ENCODE measurements at regions not wholly inside any gene's neighbourhood (a gene's known extent, or its start where the extent isn't known, plus 50 kb on each side); places are given as distances from the start of the nearest gene placed in this dataset.

DNA sequence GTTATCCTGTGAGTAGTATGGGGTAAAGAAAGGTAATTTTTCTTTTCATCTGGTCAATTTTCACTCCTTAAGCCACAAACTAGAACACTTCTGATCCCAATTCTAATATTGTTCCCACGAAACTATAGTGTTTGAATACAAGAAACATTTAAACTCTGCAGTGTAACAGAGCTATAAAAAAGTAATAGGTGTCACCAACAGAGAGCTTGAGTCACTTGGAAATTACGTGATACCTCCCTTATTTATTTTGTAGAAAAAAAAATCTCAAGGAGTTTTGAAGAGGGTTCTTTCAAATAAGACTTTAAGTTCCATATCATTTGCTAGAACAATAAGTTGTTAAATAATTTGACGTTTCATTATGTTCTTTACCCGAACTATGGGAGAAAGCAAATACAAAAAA lies 959.4 kb downstream of the JRKL start:
- H3F3A ChIP-seq (replicated peaks; ENCODE audit: low read depth) = no peaks in the 10 kb centered on the region
- no peak for TF ChIP-seq STAT1 (IDR thresholded peaks at IDR 0.05; ENCODE audit: unreplicated experiment)
- no peak for TF ChIP-seq POLR2AphosphoS5 (IDR thresholded peaks at IDR 0.05; ENCODE audit: low read depth)
- TF ChIP-seq, protein P1, sequence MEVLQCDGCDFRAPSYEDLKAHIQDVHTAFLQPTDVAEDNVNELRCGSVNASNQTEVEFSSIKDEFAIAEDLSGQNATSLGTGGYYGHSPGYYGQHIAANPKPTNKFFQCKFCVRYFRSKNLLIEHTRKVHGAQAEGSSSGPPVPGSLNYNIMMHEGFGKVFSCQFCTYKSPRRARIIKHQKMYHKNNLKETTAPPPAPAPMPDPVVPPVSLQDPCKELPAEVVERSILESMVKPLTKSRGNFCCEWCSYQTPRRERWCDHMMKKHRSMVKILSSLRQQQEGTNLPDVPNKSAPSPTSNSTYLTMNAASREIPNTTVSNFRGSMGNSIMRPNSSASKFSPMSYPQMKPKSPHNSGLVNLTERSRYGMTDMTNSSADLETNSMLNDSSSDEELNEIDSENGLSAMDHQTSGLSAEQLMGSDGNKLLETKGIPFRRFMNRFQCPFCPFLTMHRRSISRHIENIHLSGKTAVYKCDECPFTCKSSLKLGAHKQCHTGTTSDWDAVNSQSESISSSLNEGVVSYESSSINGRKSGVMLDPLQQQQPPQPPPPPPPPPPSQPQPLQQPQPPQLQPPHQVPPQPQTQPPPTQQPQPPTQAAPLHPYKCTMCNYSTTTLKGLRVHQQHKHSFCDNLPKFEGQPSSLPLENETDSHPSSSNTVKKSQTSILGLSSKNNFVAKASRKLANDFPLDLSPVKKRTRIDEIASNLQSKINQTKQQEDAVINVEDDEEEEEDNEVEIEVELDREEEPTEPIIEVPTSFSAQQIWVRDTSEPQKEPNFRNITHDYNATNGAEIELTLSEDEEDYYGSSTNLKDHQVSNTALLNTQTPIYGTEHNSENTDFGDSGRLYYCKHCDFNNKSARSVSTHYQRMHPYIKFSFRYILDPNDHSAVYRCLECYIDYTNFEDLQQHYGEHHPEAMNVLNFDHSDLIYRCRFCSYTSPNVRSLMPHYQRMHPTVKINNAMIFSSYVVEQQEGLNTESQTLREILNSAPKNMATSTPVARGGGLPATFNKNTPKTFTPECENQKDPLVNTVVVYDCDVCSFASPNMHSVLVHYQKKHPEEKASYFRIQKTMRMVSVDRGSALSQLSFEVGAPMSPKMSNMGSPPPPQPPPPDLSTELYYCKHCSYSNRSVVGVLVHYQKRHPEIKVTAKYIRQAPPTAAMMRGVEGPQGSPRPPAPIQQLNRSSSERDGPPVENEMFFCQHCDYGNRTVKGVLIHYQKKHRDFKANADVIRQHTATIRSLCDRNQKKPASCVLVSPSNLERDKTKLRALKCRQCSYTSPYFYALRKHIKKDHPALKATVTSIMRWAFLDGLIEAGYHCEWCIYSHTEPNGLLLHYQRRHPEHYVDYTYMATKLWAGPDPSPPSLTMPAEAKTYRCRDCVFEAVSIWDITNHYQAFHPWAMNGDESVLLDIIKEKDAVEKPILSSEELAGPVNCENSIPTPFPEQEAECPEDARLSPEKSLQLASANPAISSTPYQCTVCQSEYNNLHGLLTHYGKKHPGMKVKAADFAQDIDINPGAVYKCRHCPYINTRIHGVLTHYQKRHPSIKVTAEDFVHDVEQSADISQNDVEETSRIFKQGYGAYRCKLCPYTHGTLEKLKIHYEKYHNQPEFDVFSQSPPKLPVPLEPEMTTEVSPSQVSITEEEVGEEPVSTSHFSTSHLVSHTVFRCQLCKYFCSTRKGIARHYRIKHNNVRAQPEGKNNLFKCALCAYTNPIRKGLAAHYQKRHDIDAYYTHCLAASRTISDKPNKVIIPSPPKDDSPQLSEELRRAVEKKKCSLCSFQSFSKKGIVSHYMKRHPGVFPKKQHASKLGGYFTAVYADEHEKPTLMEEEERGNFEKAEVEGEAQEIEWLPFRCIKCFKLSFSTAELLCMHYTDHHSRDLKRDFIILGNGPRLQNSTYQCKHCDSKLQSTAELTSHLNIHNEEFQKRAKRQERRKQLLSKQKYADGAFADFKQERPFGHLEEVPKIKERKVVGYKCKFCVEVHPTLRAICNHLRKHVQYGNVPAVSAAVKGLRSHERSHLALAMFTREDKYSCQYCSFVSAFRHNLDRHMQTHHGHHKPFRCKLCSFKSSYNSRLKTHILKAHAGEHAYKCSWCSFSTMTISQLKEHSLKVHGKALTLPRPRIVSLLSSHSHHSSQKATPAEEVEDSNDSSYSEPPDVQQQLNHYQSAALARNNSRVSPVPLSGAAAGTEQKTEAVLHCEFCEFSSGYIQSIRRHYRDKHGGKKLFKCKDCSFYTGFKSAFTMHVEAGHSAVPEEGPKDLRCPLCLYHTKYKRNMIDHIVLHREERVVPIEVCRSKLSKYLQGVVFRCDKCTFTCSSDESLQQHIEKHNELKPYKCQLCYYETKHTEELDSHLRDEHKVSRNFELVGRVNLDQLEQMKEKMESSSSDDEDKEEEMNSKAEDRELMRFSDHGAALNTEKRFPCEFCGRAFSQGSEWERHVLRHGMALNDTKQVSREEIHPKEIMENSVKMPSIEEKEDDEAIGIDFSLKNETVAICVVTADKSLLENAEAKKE (CRISPR knock-in tag; IDR thresholded peaks at IDR 0.05) = no peak
- H3K4me3 ChIP-seq = no peak overlapping the region
- H3K4me2 ChIP-seq = peak overlapping the region; percentile 34; the same call in 1 of the 2 replicates
- H3K9me2 ChIP-seq (ENCODE audit: insufficient read depth) = no peaks in the 10 kb centered on the region
- H3K36me3 ChIP-seq (ENCODE audit: insufficient read depth) = no peaks in the 10 kb centered on the region
- no peak overlapping the region; the same call in 1 of the 2 replicates for H2AFZ ChIP-seq
- DNase-seq (ENCODE audit: low spot score) (no peak), ATAC-seq (no peak)
- peaks cover 3% of the 10 kb centered on the region for H3K27me3 Mint-ChIP-seq (ENCODE audit: insufficient read depth, low read depth, poor library complexity)
- H3K36me3 Mint-ChIP-seq (ENCODE audit: low read depth) = no peaks in the 10 kb centered on the region
- no peaks in the 10 kb centered on the region for H4K20me1 ChIP-seq (replicated peaks; ENCODE audit: insufficient read depth)
- no peaks in the 10 kb centered on the region; the same call in 2 of the 3 replicates for H3K9me3 Mint-ChIP-seq
- no peak overlapping the region for H3K27ac Mint-ChIP-seq
- H3K4me1 ChIP-seq (ENCODE audit: insufficient read depth) = peaks cover 15% of the 10 kb centered on the region
- H3K27me3 ChIP-seq (ENCODE audit: insufficient read depth) = no peaks in the 10 kb centered on the region
- peak overlapping the region; percentile 51; the same call in 1 of the 2 replicates for H3K27ac ChIP-seq (ENCODE audit: low read depth)
- H3K79me2 ChIP-seq (replicated peaks; ENCODE audit: insufficient read depth) = no peaks in the 10 kb centered on the region
- peaks cover 17% of the 10 kb centered on the region; the same call in 2 of the 3 replicates for H3K4me1 Mint-ChIP-seq
- H3K4me3 Mint-ChIP-seq = no peak overlapping the region

- DNase-seq (ENCODE audit: low spot score) = no peak
- no peaks in the 10 kb centered on the region for H3K9me2 ChIP-seq (ENCODE audit: insufficient read depth)
- no peak overlapping the region for H3K4me3 ChIP-seq
- Mint-ChIP-seq H3K27ac (no peak overlapping the region), H3K27me3 (ENCODE audit: insufficient read depth, low read depth, poor library complexity) (peaks cover 3% of the 10 kb centered on the region), H3K4me1 (peaks cover 21% of the 10 kb centered on the region; the same call in 2 of the 3 replicates), H3K4me3 (no peak overlapping the region), H3K36me3 (ENCODE audit: low read depth) (no peaks in the 10 kb centered on the region), H3K9me3 (no peaks in the 10 kb centered on the region; the same call in 2 of the 3 replicates)
- H3K27ac ChIP-seq (ENCODE audit: low read depth) = no peak overlapping the region
- H4K20me1 ChIP-seq (replicated peaks; ENCODE audit: insufficient read depth) = no peaks in the 10 kb centered on the region
- H3K36me3 ChIP-seq (ENCODE audit: insufficient read depth) = no peaks in the 10 kb centered on the region
- H2AFZ ChIP-seq = no peak overlapping the region
- ATAC-seq = no peak
- no peaks in the 10 kb centered on the region for H3K79me2 ChIP-seq (replicated peaks; ENCODE audit: insufficient read depth)
- H3F3A ChIP-seq (replicated peaks; ENCODE audit: low read depth) = no peaks in the 10 kb centered on the region
- H3K27me3 ChIP-seq (ENCODE audit: insufficient read depth) = no peaks in the 10 kb centered on the region
- no peak overlapping the region for H3K4me2 ChIP-seq
- TF ChIP-seq CTCF (conservative IDR thresholded peaks at IDR 0.05; ENCODE audit: low read depth in 2 of 2) (no peak), EZH2 (IDR thresholded peaks at IDR 0.05; ENCODE audit: low read depth, unreplicated experiment) (no peak), EZH2phosphoT487 (IDR thresholded peaks at IDR 0.05; ENCODE audit: unreplicated experiment) (no peak), NANOG (IDR thresholded peaks at IDR 0.05; ENCODE audit: borderline replicate concordance) (no peak), ZNF331 (CRISPR knock-in tag; IDR thresholded peaks at IDR 0.05; ENCODE audit: low read depth) (no peak), CREB1 (CRISPR knock-in tag; IDR thresholded peaks at IDR 0.05; ENCODE audit: low read depth) (no peak)
- TF ChIP-seq, protein P2, sequence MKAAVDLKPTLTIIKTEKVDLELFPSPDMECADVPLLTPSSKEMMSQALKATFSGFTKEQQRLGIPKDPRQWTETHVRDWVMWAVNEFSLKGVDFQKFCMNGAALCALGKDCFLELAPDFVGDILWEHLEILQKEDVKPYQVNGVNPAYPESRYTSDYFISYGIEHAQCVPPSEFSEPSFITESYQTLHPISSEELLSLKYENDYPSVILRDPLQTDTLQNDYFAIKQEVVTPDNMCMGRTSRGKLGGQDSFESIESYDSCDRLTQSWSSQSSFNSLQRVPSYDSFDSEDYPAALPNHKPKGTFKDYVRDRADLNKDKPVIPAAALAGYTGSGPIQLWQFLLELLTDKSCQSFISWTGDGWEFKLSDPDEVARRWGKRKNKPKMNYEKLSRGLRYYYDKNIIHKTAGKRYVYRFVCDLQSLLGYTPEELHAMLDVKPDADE (IDR thresholded peaks at IDR 0.05) = no peak
- H3K4me1 ChIP-seq (ENCODE audit: insufficient read depth) = peaks cover 17% of the 10 kb centered on the region
These were observed 962.1 kb downstream of the JRKL start for GRCh38 chr11:97351939-97352338.

All from GM23338 (cell line).